GM19463 (cell line): ENCODE measurements at regions not wholly inside any gene's neighbourhood (a gene's known extent, or its start where the extent isn't known, plus 50 kb on each side); places are given as distances from the start of the nearest gene placed in this dataset.
A peak's percentile ranks its signal among the peaks of the same experiment; 100 is the strongest.

Experiments used
- ATAC-seq: cut with Tn5 transposase; IDR thresholded peaks from one replicate; pipeline ENCODE4 v1.9.1; 2021; ENCODE audit warnings: mild to moderate bottlenecking, moderate library complexity; ENCODE audit not compliant: unreplicated experiment

- ATAC-seq: no peak
Observed at GRCh38 chr18:73923866-73924265, 223.8 kb downstream of the FBXO15 start.

- no peak for ATAC-seq
Observed at GRCh38 chr18:73920033-73920432, 227.6 kb downstream of the FBXO15 start.

DNA sequence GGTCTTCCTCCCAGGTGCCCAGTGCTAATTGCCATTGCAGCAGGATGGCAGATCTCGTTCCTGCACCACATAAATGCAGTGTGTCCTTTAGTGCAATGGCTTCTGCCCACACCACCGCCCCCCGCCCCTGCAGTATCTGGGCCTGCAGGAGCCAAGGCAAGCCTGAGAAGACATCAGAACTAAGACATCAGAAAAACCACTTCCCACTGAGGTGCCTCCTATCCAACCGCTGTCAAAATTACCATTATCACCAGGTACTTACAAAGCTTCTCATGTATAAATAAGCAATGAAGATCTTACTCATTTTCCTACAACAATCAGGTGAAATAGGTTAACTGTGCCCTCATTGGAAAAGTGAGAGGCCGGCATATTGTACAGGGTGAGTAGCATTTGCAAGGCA lies 228.8 kb downstream of the FBXO15 start:
- ATAC-seq: no peak

DNA sequence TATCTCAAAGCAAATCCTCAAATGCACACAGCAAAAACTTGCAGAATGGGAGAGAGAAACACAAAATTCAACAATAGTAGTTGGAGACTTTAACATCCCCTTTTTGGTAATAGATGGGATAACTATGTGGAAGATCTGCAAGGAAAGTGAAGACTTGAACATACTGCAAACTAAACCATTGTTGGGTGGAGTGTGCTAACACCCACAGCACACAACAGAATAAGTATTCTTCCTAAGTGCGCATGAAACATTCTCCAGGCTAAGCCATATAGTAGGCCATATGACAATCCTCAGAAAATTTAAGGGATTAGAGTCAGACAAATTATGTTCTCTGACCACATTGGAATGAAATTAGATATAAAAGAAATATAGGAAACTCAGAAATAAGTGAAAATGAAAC lies 230.6 kb downstream of the FBXO15 start:
- ATAC-seq: no peak

DNA sequence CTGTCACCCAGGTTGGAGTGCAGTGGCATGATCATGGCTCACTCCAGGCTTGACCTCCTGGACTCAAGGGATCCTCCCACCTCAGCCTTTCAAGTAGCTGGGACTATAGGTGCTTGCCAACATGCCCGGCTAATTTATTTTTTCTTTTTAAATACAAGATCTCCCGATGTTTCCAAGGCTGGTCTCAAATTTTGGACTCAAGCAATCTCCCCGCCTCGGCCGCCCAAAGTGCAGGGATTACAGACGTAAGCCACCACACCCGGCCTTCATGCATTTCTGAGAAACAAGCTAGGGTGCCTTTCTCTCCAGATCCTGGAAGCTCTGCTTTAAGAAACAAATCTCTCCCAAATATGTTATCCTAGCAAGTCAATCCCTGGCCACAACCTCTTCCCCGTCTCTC lies 234.1 kb downstream of the FBXO15 start:
- no peak for ATAC-seq

DNA sequence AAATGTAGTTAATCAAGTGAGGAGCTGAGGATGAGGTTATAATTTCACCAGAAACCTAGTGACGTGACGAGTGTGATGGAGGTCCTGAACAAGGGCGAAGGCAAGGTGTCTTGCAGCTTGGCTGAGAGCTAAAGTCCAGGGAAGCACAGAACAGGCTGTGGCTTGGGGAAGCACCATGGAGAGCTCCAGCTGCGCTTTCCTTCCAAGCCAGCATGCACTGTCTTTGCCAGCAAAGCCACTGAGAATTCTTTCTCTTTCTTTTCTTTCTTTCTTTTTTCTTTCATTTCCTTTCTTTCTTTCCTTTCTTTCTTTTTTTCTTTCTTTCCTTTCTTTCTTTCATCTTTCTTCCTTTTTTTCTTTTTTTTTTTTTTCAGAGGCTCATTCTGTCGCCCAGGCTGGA lies 239.3 kb downstream of the FBXO15 start:
- ATAC-seq: no peak

GRCh38 chr18:73901566-73901965 lies 246.1 kb downstream of the FBXO15 start:
- no peak for ATAC-seq

DNA sequence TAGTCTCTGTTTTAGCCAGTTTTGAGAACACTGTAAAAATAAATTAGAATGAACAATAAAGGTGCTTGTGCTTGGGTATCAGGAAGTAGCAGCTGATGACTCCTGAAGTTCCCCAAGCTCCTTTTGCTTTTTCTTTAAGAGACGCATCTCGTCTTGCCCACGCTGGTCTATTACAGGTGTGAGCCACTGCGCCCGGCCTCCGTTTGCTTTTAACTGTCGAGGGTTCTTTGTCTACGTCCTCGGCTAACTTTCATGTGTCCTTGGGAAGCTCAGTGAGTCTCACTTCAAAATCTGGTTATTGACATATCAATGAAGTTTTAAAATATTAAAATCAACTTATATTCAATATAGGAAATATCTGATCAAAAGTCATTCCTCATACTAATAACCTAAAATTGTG lies 246.5 kb downstream of the FBXO15 start:
- no peak for ATAC-seq

- no peak for ATAC-seq
Observed at GRCh38 chr18:73900106-73900835, 247.4 kb downstream of the FBXO15 start.

GRCh38 chr18:73897517-73897916 lies 250.1 kb downstream of the FBXO15 start:
- ATAC-seq: no peak

DNA sequence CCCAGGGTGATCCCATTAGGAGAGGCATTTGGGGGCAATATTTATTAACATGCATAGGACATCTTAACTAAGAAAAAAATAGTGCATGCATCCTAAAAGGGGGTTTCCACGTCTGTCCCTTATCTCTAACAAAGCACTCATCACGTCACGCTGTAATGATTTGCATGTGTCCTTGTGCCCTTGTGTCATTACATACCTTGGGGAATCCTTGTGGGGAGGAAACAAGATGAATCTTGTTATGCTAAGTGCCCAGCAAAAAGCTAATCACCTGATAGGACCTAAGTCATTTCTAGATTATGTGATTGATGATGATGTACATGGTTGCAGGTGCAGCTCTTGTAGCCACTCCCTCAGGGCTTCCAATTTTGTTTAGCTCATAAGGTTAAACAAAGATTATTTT lies 250.9 kb downstream of the FBXO15 start:
- peak; percentile 65 for ATAC-seq

DNA sequence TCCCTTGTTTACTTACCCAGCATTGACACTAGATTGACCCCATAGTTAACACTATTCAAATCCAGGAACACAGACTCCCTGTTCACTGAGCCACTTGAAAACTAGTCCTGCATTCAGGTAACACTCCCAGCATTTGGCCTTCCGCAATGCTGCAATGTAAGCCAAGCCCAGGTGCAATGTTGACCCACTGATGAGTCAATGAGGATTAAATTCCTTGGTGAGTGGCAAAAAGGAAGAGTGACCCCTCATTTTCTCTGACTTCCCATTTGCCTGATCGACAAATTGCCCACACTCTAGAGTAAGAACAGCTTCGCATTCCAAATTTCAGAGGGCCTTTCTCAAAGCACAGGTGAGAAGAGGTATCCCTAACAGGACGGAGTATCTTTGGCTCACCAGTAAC lies 251.9 kb downstream of the FBXO15 start:
- no peak for ATAC-seq

- ATAC-seq: no peak
Observed at GRCh38 chr18:73893880-73894279, 253.8 kb downstream of the FBXO15 start.

- no peak for ATAC-seq
Observed at GRCh38 chr18:73891572-73892421, 255.8 kb downstream of the FBXO15 start.

DNA sequence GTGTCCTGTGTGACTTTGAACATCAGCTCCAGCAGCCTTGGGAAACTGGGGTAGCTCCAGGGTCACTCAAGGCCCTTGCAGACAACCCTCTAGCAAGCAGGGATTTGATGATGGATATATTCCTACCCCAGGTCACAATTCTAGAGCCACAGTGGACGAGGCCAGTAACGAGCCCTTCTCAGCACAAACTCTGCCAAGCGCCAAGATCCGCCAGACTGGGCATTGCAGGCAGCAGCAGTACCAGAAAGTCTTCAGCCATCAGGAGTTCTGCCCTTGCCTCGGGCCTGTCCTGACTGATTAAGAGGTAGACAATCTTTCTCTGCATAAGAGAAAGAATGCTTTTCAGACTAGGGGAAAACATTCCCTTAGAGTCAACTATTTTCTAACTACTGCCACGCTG lies 259.1 kb downstream of the FBXO15 start:
- no peak for ATAC-seq

- ATAC-seq: no peak
Observed at GRCh38 chr18:73887801-73888200, 259.8 kb downstream of the FBXO15 start.

DNA sequence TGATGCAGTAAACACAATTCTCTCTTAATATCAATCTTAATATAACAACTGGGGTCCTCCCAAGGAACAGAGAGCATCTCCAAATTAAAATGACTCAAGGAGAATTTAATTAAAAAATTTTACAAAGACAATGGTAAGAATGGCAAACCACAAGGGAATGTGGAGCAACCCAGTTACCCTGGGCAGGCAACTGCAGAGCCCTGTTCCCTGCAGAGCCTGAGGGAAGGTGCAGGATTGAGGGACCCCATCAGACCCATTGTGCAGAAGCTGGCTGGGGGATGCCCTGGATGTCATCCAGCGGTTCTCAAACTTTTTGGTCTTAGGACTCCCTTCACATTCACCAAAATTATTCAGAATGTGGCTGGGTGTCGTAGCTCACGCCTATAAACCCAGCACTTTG lies 262.8 kb downstream of the FBXO15 start:
- ATAC-seq: no peak

DNA sequence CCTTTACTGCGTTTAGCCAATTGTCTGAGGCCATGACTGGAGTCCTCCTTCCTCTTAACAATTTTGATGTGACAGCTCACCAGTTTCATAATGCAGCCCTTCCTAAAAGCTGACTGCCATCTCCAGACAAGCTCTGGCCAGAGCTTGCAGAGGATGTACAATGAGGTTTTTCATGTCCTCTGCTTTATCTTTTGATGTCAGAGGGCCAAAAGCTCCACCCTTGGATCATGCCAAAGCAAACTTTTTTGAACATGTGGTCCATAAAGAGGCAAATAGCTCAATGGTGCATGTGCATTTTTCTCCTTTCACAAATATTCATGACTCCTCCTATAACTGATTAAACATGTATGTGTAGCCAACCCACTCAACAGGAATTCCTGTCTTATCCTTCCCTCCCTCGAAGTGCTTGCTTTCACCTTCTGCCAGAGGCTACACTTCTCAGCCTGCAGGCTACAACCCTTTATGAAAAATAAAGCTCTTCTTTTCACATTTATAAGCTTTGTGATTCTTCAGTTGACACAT lies 266.2 kb downstream of the FBXO15 start:
- no peak for ATAC-seq

DNA sequence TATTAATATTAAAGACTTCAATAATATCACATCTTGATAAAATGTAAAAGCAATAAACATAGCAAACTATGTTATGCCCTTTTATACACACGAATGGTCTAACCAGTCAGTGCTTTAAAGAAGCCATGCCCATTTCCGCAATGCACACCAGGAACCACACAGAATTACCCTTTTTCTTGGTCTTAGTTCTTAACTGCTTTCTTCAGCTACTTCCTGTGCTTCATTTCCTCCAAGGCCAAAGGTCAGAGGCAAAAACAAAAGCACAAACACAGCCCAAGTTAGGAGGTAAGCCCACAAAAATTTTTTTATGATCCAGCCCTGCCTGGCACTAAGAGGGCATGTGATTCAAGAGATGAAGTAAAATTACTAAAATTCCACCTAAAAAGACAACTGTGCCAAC lies 267.2 kb downstream of the FBXO15 start:
- ATAC-seq: no peak

- no peak for ATAC-seq
Observed at GRCh38 chr18:73879766-73880165, 267.9 kb downstream of the FBXO15 start.

DNA sequence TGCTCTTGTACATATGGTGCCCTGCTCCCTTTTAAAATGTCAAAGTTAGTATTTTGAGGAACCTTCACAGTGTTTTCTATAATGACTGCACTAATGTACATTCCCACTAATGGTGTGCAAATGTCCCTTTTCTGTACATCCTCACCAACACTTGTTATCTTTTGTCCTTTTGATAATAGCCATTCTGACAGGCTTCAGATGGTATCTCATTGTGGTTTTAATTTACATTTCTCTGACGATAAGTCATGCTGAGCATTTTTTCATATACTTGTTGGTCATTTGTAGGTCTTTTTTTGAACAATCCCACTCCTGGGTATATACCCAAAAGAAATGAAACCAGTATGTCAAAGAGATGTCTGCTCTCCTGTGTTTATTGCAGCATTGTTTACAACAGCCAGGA lies 268.3 kb downstream of the FBXO15 start:
- no peak for ATAC-seq

DNA sequence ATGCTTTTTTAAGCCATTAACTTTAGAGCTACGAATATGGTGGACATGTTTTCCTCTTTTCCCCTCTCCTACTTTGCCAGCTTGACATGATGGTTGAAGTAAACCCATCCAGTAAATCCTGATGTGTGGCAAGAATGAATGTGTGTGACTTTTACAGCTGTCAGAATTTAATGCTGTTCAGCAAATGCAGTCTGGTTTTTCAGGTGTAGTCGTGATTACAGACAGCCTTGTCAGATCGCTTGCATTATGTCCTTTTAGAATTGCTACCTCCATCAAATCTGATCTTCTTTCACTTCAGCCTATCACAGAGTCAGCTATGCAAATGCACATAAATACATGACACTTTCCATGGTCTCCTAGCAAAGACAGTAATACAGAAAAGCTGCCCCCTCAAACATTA lies 278.5 kb downstream of the FBXO15 start:
- no peak for ATAC-seq
